ENCODE measurements at regions not wholly inside any gene's neighbourhood (a gene's known extent, or its start where the extent isn't known, plus 50 kb on each side); places are given as distances from the start of the nearest gene placed in this dataset.

DNA sequence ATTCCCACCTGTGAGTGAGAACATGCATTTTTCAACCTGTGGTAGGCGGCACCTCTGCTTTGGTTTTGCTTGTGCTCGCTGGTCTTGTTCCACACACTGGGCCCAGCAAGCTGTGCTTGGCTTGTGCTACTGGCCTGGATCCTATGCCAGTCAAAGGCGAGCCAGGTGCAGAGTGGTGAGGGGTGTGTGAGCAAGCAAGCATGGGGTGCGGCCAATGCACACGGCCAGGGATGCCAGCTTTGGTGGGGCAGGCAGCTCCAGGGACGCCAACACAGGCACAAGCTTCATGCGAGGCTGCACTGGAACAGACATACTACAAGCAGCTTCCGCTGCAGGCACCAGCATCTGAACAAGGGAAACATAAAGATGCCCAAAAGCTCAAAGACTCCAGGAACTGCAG is 654.9 kb upstream of the EYS start:
- TF ChIP-seq, protein P1, sequence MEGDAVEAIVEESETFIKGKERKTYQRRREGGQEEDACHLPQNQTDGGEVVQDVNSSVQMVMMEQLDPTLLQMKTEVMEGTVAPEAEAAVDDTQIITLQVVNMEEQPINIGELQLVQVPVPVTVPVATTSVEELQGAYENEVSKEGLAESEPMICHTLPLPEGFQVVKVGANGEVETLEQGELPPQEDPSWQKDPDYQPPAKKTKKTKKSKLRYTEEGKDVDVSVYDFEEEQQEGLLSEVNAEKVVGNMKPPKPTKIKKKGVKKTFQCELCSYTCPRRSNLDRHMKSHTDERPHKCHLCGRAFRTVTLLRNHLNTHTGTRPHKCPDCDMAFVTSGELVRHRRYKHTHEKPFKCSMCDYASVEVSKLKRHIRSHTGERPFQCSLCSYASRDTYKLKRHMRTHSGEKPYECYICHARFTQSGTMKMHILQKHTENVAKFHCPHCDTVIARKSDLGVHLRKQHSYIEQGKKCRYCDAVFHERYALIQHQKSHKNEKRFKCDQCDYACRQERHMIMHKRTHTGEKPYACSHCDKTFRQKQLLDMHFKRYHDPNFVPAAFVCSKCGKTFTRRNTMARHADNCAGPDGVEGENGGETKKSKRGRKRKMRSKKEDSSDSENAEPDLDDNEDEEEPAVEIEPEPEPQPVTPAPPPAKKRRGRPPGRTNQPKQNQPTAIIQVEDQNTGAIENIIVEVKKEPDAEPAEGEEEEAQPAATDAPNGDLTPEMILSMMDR (IDR thresholded peaks at IDR 0.05; ENCODE audit: borderline replicate concordance, extremely low read depth, low read length, poor library complexity, severe bottlenecking): no peak
- no peak for TF ChIP-seq EZH2 (IDR thresholded peaks at IDR 0.05; ENCODE audit: borderline replicate concordance, low read depth, low read length, severe bottlenecking)
